Ascending aorta (tissue), 2 donors: ENCODE measurements at regions not wholly inside any gene's neighbourhood (a gene's known extent, or its start where the extent isn't known, plus 50 kb on each side); places are given as distances from the start of the nearest gene placed in this dataset.

Experiments used
- DNase-seq, 2 donors: peaks; one replicate each; pipeline ENCODE4 v3.0.0-alpha.2; 2019; ENCODE audit warnings: low spot score in 2 of 2
- H3K27ac ChIP-seq, 2 donors: fragments of 200-600 bp; sonication (generic); one replicate each; pipeline ENCODE4 v1.5.1; 2016 to 2017; ENCODE audit warnings: mild to moderate bottlenecking in 1 of 2
- H3K27me3 ChIP-seq: fragments of 200-600 bp; sonication (generic); one replicate; pipeline ENCODE4 v1.5.1; 2017
- H3K36me3 ChIP-seq, 2 donors: fragments of 200-600 bp; sonication (generic); one replicate each; pipeline ENCODE4 v1.5.1; 2016
- H3K4me1 ChIP-seq, 2 donors: fragments of 200-600 bp; sonication (generic); one replicate each; pipeline ENCODE4 v1.5.1; 2016 to 2017; ENCODE audit warnings: mild to moderate bottlenecking in 1 of 2
- H3K4me3 ChIP-seq, 2 donors: fragments of 200-600 bp; sonication (generic); one replicate each; pipeline ENCODE4 v1.5.1; 2016 to 2017; ENCODE audit warnings: mild to moderate bottlenecking in 1 of 2
- H3K9me3 ChIP-seq, 2 donors: fragments of 200-600 bp; sonication (generic); one replicate each; pipeline ENCODE4 v1.5.1; 2016
- intact Hi-C: fragments of 100-400 bp; cut with DNase I; formaldehyde crosslinking; loops from one replicate; pipeline ENCODE4 v1.15.1; 2023
- TF ChIP-seq, protein P1 (sequence below), 3 experiments: fragments of 200-600 bp in 2 of 3; fragments of 450-650 bp in 1 of 3; sonication (generic) in 2 of 3; IDR thresholded peaks; one replicate each; pipeline ENCODE4 v1.5.1; 2016 to 2019; ENCODE audit warnings: antibody characterized with exemption in 3 of 3, mild to moderate bottlenecking in 1 of 3, moderate library complexity in 1 of 3

- TF ChIP-seq, protein P1, sequence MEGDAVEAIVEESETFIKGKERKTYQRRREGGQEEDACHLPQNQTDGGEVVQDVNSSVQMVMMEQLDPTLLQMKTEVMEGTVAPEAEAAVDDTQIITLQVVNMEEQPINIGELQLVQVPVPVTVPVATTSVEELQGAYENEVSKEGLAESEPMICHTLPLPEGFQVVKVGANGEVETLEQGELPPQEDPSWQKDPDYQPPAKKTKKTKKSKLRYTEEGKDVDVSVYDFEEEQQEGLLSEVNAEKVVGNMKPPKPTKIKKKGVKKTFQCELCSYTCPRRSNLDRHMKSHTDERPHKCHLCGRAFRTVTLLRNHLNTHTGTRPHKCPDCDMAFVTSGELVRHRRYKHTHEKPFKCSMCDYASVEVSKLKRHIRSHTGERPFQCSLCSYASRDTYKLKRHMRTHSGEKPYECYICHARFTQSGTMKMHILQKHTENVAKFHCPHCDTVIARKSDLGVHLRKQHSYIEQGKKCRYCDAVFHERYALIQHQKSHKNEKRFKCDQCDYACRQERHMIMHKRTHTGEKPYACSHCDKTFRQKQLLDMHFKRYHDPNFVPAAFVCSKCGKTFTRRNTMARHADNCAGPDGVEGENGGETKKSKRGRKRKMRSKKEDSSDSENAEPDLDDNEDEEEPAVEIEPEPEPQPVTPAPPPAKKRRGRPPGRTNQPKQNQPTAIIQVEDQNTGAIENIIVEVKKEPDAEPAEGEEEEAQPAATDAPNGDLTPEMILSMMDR (IDR thresholded peaks at IDR 0.05): no peak
These were observed 811.2 kb downstream of the RNF144A start for GRCh38 chr2:7728388-7728787.

DNA sequence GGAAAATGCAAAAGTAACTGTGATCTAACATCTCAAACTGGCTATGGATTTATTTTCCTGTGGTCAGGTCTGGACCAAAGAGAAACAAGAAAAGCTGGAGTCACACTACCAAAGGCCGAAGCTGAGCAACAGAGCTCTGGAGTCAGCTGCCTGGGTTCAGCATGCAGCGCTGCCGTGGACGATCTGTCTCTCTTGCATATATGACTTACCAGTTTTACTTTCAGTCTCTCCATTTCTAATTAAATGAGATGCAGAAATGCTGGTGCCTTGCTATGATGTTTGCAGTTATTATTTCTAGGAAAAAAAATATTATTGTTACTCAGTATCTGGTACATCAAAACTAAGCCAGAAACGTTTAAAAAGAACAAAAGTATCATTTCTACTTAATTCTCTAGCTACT, 813.2 kb downstream of the RNF144A start:
- Histone ChIP-seq H3K9me3 (no peaks in the 10 kb centered on the region), H3K27me3 (no peaks in the 10 kb centered on the region), H3K4me3 (peak overlapping the region in 1 of 2 donors; percentile 3), H3K4me1 (no peaks in the 10 kb centered on the region), H3K27ac (no peak overlapping the region), H3K36me3 (no peaks in the 10 kb centered on the region)
- intact Hi-C loops: no loop called here
- TF ChIP-seq, protein P1 (IDR thresholded peaks at IDR 0.05): no peak
- DNase-seq: no peak

More at GRCh38 chr2:7728388-7728787, 811.2 kb downstream of the RNF144A start:
- DNase-seq: no peak
- Histone ChIP-seq H3K4me3 (no peak overlapping the region), H3K36me3 (no peaks in the 10 kb centered on the region), H3K27me3 (no peaks in the 10 kb centered on the region), H3K9me3 (no peaks in the 10 kb centered on the region), H3K27ac (no peak overlapping the region), H3K4me1 (no peaks in the 10 kb centered on the region)
- intact Hi-C loops: no loop called here

GRCh38 chr2:7730990-7731389, 813.8 kb downstream of the RNF144A start:
- H3K4me1 ChIP-seq: no peaks in the 10 kb centered on the region
- H3K27me3 ChIP-seq: no peaks in the 10 kb centered on the region
- H3K4me3 ChIP-seq: peak overlapping the region in 1 of 2 donors; percentile 3
- no peak overlapping the region for H3K27ac ChIP-seq
- no peaks in the 10 kb centered on the region for H3K9me3 ChIP-seq
- DNase-seq: no peak
- intact Hi-C loops: no loop called here
- no peaks in the 10 kb centered on the region for H3K36me3 ChIP-seq
- TF ChIP-seq, protein P1 (IDR thresholded peaks at IDR 0.05): no peak

- intact Hi-C loops: no loop called here
- TF ChIP-seq, protein P1 (IDR thresholded peaks at IDR 0.05): no peak
- Histone ChIP-seq H3K36me3 (no peaks in the 10 kb centered on the region), H3K4me1 (no peaks in the 10 kb centered on the region), H3K27ac (no peak overlapping the region), H3K9me3 (no peaks in the 10 kb centered on the region), H3K4me3 (no peak overlapping the region), H3K27me3 (no peaks in the 10 kb centered on the region)
- no peak for DNase-seq
These were observed 815.3 kb downstream of the RNF144A start for GRCh38 chr2:7732497-7732896.

DNA sequence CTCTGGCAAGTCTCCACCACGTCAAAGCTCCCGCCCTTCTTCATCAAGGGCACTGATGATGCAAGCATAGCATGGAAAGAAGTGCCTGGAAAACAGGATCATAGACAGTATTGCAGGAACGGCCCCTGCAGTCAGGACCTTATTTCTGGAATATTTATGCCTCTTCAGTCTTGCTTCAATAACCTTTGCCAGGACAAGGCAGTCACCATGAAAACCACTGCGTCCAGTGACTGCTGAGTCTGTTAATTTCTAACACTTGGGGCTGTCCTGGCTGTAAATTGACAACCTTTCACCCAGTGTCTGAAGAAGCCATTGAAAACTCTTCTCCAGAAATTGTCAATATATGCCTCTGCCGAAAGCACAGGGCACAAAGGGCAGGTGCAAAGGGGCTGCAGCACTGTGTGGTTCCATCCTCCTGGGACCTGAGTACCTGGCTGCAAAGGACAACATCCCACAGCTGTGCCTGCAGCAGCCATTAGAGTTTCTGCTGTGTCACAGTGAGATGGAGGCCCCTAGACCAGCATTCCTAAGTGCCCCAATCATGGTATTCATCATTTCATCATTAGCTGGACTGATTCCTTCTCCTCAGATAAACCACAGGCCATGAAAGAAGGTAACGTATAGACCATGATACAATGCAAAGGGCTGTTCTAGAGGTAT, 819.6 kb downstream of the RNF144A start:
- H3K27me3 ChIP-seq: no peaks in the 10 kb centered on the region
- H3K4me3 ChIP-seq: no peak overlapping the region
- no peaks in the 10 kb centered on the region for H3K4me1 ChIP-seq
- DNase-seq: no peak
- intact Hi-C loops: no loop called here
- H3K36me3 ChIP-seq: no peaks in the 10 kb centered on the region
- H3K9me3 ChIP-seq: no peaks in the 10 kb centered on the region
- TF ChIP-seq, protein P1 (IDR thresholded peaks at IDR 0.05): no peak
- H3K27ac ChIP-seq: no peak overlapping the region

- Histone ChIP-seq H3K4me1 (no peaks in the 10 kb centered on the region), H3K27me3 (no peaks in the 10 kb centered on the region), H3K27ac (no peak overlapping the region), H3K4me3 (no peak overlapping the region), H3K9me3 (no peaks in the 10 kb centered on the region), H3K36me3 (no peaks in the 10 kb centered on the region)
- intact Hi-C loops: no loop called here
- no peak for DNase-seq
- TF ChIP-seq, protein P1 (IDR thresholded peaks at IDR 0.05): no peak
These were observed 821.4 kb downstream of the RNF144A start for GRCh38 chr2:7738596-7738995.
